ENCODE measurements at regions not wholly inside any gene's neighbourhood (a gene's known extent, or its start where the extent isn't known, plus 50 kb on each side); places are given as distances from the start of the nearest gene placed in this dataset.

DNA sequence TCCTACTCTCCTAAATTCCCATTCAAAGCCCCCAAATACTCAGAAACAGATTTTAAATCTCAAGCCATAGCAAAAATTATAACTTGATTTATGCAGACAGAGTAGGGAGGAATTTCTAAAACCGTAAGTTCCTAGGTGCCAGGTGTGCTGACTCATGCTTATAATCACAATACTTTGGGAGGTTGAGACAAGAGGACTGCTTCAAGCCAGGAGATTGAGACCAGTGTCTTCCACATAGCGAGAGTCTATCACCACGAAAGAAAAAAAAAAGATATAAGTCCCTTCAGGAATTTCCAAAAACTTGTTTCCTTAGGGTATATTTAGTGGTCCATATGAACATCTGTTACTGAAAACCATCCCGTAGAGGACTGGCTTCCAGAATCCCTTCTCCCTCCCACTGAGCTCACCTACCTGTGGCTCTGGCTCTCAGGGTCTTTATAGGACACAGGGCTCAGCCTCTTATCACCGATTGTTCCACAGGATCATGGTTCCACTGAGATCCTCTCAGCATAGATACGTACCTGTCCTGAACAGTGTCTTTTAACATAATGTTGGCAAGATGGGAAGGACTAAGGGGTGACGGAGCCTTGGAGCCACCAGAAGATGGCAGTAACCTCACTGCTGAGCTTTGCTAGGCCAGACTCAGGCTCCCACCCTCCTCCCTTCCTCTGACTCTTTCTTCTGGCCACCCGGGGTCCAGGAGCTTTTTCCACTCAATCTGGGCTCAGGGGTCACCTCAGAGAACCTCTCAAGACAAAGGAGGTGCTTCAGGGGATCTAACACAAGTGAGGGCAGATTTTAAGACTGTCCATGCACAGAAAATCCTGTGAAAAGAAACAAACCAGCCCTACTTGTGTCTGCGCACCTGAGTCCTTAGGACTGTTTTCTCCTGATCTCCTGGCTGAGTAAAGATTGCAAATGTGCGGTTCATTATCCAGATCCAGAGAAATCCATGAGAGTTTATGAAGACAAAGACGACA lies 117.5 kb upstream of the TOP3B start:
- Mint-ChIP-seq H3K27me3 (ENCODE audit: unreplicated experiment) (peaks cover 8% of the 10 kb centered on the region), H3K36me3 (ENCODE audit: unreplicated experiment) (peaks cover 21% of the 10 kb centered on the region), H3K4me1 (ENCODE audit: low read depth, unreplicated experiment) (no peaks in the 10 kb centered on the region), H3K4me3 (ENCODE audit: unreplicated experiment) (no peak overlapping the region), H3K9me3 (ENCODE audit: unreplicated experiment) (peaks cover 2% of the 10 kb centered on the region), H3K27ac (ENCODE audit: unreplicated experiment) (no peak overlapping the region)
- TF ChIP-seq, protein P1, sequence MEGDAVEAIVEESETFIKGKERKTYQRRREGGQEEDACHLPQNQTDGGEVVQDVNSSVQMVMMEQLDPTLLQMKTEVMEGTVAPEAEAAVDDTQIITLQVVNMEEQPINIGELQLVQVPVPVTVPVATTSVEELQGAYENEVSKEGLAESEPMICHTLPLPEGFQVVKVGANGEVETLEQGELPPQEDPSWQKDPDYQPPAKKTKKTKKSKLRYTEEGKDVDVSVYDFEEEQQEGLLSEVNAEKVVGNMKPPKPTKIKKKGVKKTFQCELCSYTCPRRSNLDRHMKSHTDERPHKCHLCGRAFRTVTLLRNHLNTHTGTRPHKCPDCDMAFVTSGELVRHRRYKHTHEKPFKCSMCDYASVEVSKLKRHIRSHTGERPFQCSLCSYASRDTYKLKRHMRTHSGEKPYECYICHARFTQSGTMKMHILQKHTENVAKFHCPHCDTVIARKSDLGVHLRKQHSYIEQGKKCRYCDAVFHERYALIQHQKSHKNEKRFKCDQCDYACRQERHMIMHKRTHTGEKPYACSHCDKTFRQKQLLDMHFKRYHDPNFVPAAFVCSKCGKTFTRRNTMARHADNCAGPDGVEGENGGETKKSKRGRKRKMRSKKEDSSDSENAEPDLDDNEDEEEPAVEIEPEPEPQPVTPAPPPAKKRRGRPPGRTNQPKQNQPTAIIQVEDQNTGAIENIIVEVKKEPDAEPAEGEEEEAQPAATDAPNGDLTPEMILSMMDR (IDR thresholded peaks at IDR 0.05; ENCODE audit: partially characterized antibody, unreplicated experiment) = no peak
- no peak for DNase-seq

DNA sequence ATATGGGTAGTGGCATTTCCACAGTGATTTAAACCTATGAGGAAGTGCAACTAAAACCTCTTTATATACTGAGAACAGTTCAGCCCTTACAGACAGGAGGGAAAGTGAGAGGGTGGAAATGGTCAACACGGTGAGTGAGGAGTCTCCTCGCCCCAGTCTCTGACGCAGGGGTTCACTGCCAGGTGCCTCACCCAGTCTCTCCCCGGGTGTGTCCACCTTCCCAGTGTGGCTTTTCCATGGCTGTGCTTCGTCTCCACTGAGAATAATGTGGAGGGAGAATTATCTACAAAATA lies 116.6 kb upstream of the TOP3B start:
- no peak for DNase-seq
- H3K9me3 Mint-ChIP-seq (ENCODE audit: unreplicated experiment) = peaks cover 2% of the 10 kb centered on the region
- H3K27ac Mint-ChIP-seq (ENCODE audit: unreplicated experiment) = no peak overlapping the region
- TF ChIP-seq, protein P1 (IDR thresholded peaks at IDR 0.05; ENCODE audit: partially characterized antibody, unreplicated experiment) = no peak
- no peaks in the 10 kb centered on the region for H3K4me1 Mint-ChIP-seq (ENCODE audit: low read depth, unreplicated experiment)
- H3K27me3 Mint-ChIP-seq (ENCODE audit: unreplicated experiment) = peaks cover 8% of the 10 kb centered on the region
- H3K4me3 Mint-ChIP-seq (ENCODE audit: unreplicated experiment) = no peak overlapping the region
- H3K36me3 Mint-ChIP-seq (ENCODE audit: unreplicated experiment) = peaks cover 21% of the 10 kb centered on the region

DNA sequence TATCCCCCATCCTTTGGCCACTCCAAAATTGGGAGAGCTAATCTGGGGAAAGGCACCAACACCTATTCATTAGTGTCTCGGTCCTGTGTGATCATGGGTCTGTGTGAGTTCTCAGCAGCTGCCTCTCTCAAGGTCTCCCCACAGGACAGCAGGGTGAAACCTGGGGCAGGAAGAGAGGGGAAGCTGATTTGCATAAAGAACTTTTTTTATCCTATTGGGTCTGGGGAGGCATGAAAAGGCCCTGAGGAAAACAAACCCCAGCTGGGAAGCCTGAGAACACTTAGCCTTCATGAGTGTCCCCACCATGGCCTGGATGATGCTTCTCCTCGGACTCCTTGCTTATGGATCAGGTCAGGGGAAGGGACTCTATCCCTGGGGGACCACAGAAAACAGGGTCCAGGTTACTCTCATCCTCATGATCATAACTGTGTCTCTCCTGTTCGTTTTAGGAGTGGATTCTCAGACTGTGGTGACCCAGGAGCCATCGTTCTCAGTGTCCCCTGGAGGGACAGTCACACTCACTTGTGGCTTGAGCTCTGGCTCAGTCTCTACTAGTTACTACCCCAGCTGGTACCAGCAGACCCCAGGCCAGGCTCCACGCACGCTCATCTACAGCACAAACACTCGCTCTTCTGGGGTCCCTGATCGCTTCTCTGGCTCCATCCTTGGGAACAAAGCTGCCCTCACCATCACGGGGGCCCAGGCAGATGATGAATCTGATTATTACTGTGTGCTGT lies 116.0 kb upstream of the TOP3B start:
- Mint-ChIP-seq H3K4me3 (ENCODE audit: unreplicated experiment) (no peak overlapping the region), H3K27me3 (ENCODE audit: unreplicated experiment) (peaks cover 8% of the 10 kb centered on the region), H3K36me3 (ENCODE audit: unreplicated experiment) (peaks cover 21% of the 10 kb centered on the region), H3K27ac (ENCODE audit: unreplicated experiment) (no peak overlapping the region), H3K4me1 (ENCODE audit: low read depth, unreplicated experiment) (no peaks in the 10 kb centered on the region), H3K9me3 (ENCODE audit: unreplicated experiment) (peaks cover under 1% of the 10 kb centered on the region)
- no peak for DNase-seq
- TF ChIP-seq, protein P1 (IDR thresholded peaks at IDR 0.05; ENCODE audit: partially characterized antibody, unreplicated experiment) = no peak

DNA sequence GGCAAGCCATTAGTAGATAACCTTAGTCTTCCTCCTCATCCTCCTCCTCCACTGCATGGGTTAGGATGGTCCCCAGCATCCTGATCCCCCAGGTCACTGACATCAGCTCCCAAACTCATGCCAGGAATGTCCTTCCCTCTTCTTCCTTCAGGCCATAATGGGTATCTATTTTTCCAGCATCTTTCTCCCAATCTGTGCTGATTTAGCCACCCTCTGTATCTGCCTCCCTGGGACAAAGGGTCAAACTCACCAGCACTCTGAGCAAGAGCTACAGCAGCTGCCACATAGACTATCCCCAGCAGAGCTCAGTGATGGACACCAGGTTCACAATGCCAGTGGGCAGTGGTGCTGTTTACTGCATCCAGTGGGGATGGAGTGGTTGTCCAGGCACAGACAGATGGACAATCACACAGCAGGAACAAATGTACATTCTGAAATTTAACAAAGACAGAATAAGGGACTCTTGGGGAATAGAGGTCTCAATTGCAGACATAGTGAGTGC lies 115.2 kb upstream of the TOP3B start:
- H3K4me1 Mint-ChIP-seq (ENCODE audit: low read depth, unreplicated experiment) = no peaks in the 10 kb centered on the region
- TF ChIP-seq, protein P1 (IDR thresholded peaks at IDR 0.05; ENCODE audit: partially characterized antibody, unreplicated experiment) = no peak

More for the DNA sequence above, 115.2 kb upstream of the TOP3B start:
- H3K36me3 Mint-ChIP-seq (ENCODE audit: unreplicated experiment) = peaks cover 21% of the 10 kb centered on the region
- no peak overlapping the region for H3K4me3 Mint-ChIP-seq (ENCODE audit: unreplicated experiment)
- no peak overlapping the region for H3K27ac Mint-ChIP-seq (ENCODE audit: unreplicated experiment)
- peaks cover 8% of the 10 kb centered on the region for H3K27me3 Mint-ChIP-seq (ENCODE audit: unreplicated experiment)
- H3K9me3 Mint-ChIP-seq (ENCODE audit: unreplicated experiment) = no peaks in the 10 kb centered on the region
- DNase-seq = no peak

Measured in glutamatergic neuron (in vitro differentiated cells).